ENCODE measurements at regions not wholly inside any gene's neighbourhood (a gene's known extent, or its start where the extent isn't known, plus 50 kb on each side); places are given as distances from the start of the nearest gene placed in this dataset.

- TF ChIP-seq, protein P1, sequence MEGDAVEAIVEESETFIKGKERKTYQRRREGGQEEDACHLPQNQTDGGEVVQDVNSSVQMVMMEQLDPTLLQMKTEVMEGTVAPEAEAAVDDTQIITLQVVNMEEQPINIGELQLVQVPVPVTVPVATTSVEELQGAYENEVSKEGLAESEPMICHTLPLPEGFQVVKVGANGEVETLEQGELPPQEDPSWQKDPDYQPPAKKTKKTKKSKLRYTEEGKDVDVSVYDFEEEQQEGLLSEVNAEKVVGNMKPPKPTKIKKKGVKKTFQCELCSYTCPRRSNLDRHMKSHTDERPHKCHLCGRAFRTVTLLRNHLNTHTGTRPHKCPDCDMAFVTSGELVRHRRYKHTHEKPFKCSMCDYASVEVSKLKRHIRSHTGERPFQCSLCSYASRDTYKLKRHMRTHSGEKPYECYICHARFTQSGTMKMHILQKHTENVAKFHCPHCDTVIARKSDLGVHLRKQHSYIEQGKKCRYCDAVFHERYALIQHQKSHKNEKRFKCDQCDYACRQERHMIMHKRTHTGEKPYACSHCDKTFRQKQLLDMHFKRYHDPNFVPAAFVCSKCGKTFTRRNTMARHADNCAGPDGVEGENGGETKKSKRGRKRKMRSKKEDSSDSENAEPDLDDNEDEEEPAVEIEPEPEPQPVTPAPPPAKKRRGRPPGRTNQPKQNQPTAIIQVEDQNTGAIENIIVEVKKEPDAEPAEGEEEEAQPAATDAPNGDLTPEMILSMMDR (IDR thresholded peaks at IDR 0.05): no peak
- TF ChIP-seq POLR2A (IDR thresholded peaks at IDR 0.05) (no peak), EP300 (IDR thresholded peaks at IDR 0.05) (no peak), POLR2AphosphoS5 (IDR thresholded peaks at IDR 0.05) (no peak)
These were observed 61.4 kb upstream of the BEGAIN start for GRCh38 chr14:100648474-100649172.

Measured in stomach (tissue), 4 donors.